HG02885 (cell line): ENCODE measurements at regions not wholly inside any gene's neighbourhood (a gene's known extent, or its start where the extent isn't known, plus 50 kb on each side); places are given as distances from the start of the nearest gene placed in this dataset.
"Not testable (repeated sequence)": the region's sequence is repeated elsewhere in the genome, so short reads cannot be mapped to it uniquely, and the experiment has no call there.

Experiments used
- ATAC-seq: cut with Tn5 transposase; IDR thresholded peaks from one replicate; pipeline ENCODE4 v1.9.1; 2021; ENCODE audit warnings: mild to moderate bottlenecking; ENCODE audit not compliant: unreplicated experiment, poor library complexity

DNA sequence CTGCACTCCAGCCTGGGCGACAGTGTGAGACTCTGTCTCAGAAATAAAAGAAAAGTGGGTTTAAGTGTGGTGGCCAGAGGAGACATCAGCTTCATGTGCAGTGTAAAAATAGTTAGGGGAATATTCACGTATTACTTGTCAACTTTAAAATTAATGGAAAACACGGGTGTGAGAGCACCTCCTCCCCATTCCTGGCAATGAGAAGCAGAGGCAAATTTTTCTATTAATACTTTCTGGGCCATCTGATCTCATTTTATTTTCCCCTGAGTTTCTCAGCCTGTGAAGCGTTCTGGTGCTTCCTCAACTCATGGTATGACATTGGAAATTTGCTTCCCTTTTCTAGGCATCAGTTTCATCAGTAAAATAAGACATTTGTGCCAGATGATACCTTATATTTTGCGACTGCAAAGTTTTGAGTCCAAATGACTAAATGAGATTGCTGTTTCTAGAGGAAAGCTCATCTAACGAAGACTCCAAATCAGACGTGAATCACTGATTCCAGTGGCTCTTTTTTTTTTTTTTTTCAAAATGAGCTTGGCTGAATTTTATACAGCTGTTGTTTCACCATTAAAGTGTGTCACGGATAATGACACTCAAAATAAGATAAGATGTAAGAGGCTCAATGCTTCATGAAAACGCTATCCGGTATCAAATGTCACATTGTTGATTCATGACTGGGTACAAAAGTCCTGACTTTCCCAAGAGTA, 104.6 kb downstream of the MSX2 start:
- no peak for ATAC-seq

DNA sequence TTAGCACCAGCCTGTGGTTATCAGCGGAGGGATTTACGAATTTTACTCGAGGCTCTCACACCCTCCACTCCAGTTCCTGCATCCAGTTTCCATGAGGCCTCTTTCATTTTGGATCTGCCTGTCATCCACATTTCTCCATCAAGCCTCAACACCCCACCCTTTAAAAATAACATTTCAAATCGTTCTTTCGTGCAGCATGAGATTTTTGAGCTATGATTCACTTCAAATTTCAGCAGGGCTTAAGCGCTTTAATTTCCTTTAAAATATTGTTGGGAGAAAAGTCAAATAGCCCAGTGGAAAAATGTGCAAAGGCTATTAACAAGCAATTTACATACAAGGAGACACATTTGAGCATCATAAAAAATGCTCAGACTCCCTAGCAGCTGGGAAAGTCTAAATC, 103.2 kb downstream of the MSX2 start:
- no peak for ATAC-seq

DNA sequence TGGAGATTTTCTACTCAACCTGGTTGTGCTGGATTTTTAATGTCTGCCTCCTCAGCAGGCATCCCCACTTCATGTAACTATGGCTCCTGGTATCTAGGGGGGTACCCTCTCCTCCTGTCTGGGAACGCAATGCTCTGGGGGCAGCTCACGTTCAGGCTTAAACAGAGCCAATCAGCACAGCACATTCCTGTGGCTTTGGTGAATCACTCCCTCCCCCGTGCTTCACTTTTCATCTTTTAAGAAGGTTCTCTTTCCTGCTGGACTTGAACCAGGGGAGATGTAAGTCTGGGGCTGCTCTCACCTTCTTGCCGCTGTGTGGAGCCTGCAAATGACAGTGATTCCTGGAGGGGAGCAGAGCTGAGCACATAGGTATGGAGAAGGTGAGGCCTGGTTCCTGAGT, 101.2 kb downstream of the MSX2 start:
- ATAC-seq, result no peak

DNA sequence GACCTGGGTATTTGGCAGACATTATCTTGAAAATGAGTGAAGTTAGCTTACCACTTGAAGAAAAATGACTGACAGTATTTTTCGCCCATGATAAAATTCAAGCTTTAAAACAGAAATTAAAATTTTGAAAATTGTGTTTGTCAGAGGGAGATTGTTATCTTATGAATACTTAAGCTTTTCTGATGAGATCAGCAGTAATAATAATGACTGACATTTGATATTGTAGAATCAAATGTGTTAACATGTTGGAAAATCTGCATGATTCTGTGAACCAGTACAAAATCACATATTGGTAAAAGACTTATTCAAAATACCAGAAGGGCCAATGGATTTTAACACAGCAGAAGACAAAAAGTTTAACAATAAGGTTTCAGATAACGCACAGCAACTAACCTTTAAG, 94.0 kb downstream of the MSX2 start:
- ATAC-seq, result no peak

DNA sequence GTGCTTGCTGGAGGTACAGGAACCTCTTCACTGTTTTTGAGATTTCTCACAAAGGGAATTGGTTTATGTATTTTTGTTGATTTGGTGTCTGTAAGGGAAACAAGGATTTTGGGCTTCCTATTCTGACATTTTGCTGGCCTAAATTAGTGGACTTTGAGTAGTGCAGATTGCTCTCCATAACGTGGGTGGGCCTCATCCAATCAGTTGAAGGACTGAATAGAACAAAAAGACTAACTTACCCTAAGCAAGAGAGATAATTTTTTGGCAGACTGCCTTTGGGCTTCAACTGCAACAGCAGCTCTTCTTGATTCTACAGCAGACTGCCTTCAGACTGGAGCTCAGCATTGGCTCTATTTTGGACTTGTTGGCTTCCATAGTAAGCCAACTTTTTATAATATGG, 93.2 kb downstream of the MSX2 start:
- ATAC-seq, result no peak

DNA sequence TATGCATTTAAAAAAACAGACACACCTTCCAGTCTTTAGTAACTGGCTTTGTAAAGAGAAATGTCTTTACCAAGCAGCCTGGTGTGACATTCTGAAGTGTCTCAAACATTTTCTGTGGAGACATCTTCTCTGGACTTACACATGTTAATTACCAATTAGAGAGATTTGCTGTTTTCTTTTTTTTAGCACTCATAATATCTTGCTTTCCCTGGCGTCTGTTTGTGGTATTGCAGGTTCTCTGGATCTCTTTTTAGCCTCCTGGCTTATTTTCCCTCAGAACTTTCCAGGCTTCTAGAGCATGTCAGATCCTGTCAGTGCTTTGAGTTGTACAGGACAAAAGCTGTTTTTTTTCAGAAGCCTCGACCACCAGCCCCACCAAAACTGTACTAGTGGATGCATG, 92.5 kb downstream of the MSX2 start:
- no peak for ATAC-seq

DNA sequence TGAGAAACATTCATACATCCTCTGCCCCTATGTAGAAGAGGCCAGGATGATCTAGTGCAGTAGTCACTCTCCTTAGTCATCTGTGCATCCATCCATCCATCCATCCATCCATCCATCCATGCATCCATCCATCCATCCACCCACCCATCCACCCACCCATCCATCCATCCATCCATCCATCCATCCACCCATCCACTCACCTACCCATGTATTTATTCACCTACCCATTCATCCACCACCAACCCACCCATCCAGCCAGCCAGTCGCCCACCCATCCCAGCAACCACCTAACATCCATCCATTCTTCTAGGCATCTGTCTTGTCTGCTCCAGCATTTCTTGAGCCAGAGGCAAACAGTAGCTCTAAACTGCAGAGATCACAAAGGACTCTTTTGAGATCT, 87.1 kb downstream of the MSX2 start:
- no peak for ATAC-seq

DNA sequence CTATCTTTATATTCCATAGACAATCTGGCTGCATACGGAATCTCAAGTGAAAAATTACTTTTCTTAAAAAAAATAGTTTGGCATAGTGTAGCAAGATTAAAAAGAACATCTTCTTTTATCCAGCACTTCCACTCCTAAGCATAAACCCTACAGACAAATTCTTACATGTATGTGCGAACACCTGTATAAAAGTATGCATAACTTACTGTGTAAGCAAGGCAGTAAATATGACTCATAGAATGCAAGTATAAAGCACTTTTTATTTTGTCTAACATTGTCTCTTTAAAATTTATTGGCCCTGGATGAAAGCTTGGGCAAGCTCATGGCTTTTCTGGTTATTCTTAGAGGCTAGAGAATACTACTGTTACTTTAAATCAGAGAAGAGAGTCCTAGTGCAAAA, 86.4 kb downstream of the MSX2 start:
- no peak for ATAC-seq

DNA sequence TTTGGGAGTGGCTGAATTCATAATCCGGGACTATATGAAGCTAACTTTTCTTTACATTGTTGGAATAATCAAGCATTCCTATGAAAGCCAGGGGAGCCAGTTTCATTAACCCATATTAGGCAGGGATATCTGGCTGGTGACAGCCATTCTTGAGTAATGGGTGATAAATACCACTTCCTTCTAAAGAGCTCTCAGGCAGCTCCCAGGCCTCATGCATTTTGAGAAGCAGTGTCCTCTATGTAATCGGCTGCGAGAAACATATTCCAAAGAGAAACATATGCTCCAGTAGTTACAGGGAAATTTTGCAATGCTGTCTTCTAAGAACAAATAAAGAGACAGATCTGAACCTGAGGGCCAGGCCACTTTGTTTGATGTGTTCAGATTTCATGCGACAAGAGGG, 83.1 kb downstream of the MSX2 start:
- ATAC-seq, result no peak

DNA sequence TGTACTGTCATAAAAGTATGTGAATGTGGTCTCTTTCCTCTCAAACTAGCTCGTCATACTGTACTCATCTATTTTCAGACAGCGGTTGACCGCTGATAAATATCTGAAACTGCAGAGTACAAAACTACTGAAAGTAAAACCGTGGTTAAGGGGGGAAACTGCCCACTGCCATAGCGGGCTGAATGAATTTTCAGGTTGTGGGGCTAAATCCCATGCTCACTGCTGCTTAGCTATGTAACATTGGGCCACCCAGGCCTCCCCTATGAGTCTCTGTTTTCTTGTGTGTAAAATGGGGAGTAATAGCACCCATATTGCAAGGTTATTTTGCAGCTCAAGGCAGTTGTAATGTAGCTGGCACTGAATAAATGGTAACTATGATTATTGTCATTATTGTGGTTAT, 82.3 kb downstream of the MSX2 start:
- no peak for ATAC-seq

DNA sequence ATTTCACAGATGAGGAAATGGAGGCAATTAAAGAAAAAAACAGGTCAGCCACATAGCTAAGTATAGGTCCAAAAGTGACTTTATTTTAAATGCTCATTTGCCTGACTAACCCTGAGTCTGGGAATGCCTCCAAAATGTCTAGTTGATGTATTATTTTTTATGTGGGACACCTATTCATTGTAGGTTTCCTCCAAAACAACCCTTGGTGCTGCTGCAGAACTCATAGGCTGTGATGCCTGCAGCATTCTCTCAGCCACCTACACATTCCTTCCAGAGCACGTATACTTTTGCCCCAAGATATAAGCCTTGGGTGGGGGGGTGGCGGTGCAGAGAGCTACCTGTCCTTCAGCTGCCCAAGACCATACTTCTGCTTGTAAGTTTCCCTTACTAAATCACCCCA, 77.4 kb downstream of the MSX2 start:
- no peak for ATAC-seq

DNA sequence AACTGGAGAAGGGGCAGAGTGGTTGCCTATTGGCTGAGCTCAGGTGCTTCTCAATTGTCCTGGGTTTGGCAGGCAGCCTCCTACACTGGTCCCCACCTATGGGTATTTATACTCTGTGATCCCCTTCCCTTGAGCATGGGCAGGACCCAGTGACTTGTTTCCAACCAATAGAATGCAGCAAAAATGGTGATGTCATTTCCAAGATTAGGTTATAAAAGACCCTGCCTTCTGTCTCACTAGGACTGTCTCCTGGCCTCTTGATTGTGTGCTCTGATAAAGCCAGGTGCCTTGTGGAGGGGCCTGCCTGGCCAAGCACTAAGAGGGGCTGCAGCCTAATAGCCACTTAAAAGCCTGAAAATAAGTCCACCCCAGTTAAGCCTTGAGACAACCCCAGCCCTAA, 76.1 kb downstream of the MSX2 start:
- ATAC-seq, result no peak

DNA sequence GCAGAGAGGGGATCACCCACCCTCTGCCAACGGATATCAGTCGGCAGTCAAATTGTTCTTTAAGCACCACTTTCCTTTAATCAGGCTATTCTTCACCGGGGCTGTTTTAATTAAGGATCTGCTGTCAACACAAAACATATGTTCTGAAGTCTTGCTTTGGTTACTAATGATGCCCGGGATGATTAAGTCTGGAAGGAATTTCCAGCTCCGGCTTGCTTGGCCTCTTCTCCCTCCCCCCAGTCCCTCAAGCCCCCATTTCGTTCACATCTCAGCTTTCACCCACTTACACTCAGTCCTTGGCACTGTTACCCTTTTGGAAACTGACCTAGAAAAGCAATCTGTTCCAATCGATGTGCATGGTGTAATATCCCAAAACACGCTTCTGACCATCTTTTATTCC, 74.7 kb downstream of the MSX2 start:
- ATAC-seq, result no peak

DNA sequence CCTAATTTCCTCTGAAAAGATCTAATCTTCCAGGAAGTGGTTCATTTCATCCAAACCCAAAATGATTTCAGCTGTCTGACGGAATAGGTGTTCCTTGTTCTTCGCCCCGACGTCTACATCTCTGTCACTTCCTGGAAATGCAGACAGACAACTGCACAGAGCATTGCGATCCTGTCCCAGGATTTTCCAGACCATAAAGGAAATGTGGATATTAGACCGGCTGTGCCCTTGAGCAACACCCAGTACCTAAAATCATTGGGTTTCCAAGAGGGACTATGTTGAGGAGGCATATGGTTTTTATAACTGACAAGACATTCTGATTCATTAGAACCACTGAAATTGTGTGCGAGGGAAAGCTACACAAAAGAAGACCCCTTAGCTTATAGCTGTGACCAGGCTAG, 74.2 kb downstream of the MSX2 start:
- no peak for ATAC-seq

DNA sequence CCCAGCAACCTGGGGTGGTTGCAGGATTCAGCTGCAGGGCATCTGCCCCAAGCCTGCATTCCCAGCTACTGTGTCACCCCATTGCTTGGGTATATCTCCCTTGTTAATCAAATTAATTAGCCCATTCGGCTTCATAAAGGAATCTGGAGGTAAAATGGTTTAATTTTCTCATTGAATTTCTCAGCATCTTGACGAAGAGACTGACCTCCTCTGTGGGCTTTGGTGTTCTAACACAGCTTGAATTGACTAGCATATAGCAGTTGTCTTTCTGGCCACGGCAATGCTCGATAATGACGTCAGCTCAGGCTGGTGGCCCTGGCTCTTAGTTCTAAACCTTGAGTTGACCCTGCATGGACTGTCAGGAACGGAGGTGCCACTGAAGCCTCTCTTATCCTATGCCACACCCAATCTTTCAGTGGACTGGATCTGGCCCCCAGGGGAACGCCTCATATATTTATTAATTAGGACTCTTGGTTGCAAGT, 72.4 kb downstream of the MSX2 start:
- ATAC-seq, result no peak

DNA sequence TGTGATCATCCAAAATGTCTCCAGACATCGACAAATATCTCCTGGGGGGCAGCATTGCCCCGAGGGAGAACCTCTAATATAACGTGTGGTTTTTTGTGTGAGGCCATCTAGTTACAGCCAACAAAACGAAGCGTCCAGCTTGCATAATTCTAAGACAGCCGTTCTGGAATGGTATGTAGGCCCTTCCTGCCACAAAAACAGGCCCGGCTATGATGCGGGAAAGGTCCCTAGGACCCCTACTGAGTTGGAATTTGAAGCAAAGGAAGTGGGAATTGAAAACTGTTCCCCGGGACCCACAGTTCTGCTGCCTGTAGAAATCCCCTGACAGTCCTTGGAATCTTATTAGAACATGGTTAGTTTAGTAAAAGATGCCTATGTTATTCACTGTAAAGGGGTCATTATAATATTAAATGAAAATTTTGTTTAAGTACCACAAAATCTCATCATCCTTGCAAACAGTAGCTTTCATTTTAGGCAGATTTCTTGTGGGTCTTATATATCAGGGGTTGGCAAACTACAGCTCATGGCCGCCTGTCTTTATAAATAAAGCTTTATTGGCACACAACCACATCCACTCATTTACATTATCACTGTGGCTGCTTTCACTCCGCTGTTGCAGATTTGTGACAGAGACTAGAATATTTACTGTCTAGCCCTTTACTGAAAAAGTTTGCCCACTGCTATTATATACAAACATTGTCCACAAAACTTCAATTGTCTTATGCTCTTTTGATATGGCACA, 70.7 kb downstream of the MSX2 start:
- ATAC-seq, result no peak

DNA sequence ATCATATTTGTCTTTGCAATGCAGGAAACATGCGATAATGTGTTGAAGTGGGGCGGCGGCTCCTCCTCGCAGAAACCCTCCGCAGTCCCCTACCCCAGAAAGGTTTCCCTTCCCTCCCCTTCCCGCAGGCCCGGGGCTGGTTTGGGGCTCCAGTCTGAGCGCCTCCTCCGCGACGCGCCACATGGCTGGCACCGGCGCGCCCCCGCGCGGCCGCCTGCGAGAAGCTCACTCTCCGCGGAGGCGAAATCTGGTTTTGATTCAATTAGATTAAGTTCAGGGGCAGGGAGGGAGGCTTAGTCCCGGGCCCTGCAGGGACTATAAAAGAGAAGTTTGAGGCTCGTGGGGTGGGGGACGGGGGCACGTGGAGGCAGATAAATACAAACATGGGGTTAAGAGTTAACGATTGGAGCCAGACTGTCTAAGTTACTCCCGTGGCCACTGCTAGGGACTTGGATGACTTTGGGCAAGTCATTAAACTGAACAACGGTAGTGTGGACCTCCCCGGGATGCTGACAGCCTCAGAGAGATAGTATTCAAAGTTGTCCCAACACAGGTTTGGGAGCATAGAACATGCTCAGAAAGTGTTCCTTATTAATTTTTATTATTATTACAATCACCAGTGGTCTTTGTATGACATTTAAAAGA, 69.4 kb downstream of the MSX2 start:
- peak; percentile 77 for ATAC-seq

DNA sequence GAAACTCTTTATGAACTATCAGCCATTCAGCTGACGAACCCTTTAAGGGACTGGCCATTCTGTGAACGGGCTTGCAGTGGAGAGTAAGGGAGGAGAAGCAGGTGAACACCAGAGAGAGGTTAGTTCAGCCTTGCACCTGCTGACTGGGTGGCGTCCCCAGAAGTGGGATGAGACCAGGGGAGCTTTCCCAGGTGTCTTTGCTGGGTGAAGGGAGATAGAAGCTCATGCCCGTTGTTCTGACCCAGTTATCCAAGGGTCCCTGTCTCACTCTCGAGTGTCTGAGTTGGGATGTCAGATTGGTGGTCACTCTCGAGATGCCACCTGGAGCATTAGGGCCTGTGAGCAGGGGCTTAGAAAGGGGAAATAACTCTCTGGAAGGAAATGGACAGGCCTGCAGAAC, 68.7 kb downstream of the MSX2 start:
- ATAC-seq, result no peak

DNA sequence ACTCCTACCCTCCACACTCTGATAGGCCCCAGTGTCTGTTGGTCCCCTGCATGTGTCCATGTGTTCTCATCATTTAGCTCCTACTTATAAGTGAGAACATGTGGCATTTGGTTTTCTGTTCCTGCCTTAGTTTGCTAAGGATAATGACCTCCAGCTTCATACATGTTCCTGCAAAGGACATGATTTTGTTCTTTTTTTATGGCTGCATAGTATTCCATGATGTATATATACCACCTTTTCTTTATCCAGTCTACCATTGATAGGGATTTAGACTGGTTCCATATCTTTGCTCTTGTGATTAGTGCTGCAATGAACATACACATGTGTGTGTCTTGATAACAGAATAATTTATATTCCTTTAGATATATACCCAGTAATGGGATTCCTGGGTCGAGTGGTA, 67.9 kb downstream of the MSX2 start:
- ATAC-seq, result not testable (repeated sequence)

DNA sequence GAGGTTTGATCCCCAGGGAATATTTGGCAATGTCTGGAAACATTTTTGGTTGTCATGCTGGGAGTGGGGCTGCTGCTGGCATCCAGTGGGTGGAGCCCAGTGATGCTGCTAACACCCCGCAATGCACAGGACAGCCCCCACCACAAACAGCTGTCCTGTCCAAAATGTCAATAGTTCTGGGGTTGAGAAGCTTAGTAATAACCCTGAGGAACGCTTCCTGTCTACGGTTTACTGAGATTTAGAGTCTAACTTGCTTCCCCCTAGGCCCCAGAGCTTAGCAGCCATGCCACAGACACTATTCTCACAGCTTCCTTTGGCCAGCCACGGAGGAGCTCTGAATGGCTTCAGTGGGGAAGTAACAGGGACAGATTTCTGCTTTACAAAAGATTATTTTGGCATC, 66.5 kb downstream of the MSX2 start:
- no peak for ATAC-seq

DNA sequence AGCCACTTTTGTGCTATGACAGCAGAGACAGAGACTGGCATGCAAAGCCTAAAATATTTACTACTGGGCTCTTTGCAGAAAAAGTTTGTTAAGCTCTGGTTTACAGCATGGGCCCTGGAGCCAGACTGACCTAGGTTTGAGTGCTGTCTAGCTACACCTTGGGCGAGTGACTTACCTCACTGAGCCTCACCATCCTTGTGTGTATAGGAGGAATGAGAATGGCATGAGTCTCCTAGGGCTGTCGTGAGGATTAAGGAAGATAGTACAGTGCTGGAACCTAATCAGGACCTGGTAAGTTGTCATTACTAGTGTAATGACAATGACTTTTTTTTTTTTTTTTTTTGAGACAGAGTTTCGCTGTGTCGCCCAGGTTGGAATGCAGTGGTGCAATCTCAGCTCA, 65.2 kb downstream of the MSX2 start:
- no peak for ATAC-seq
